ENCODE measurements at regions not wholly inside any gene's neighbourhood (a gene's known extent, or its start where the extent isn't known, plus 50 kb on each side); places are given as distances from the start of the nearest gene placed in this dataset.

DNA sequence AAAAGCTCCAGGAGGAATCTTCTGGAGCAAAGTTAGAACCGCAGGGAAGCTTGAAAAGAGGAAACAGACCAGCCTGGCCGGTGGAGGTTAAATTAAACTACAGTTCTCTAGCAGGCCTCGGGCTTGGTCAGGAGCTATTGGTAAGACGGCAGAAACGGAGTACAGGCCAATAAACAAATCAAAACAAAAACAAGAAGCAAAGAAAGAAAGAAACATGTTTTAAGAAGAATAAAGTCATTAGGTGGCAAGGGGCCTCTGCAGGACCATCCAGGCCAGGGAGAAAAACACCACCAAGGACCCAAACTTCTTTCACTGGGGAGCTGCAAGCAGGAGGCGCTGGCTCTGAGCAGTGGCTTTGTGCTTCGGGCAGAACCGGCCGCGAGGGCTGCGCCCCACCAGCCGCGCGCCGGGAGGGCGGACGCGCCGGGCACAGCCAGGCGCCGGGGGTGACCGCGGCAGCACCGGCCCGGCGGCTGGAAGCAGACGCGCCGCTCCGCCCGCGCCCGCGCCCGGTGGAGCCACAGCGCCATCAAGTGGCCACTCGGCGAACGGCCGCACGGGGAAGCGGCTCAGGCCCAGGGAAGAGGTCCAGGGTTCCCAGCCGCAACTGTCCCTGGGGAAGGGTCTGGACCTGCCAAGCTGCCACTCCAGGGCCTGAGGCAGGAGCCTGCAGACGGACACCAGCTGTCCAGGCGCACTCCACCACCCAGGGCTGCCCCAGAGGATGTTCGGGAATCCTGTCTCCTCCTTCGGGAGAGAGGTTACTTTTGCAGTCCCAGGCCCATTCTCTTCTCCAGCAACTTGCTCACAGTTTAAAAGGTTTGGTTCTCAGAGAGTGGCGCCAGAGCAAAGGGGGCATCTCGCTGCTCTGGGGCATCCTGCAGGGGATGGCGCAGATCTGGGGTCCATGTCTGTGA is 419.4 kb downstream of the SOX9 start:
- no peak for DNase-seq (ENCODE audit: low read depth, low spot score)

DNA sequence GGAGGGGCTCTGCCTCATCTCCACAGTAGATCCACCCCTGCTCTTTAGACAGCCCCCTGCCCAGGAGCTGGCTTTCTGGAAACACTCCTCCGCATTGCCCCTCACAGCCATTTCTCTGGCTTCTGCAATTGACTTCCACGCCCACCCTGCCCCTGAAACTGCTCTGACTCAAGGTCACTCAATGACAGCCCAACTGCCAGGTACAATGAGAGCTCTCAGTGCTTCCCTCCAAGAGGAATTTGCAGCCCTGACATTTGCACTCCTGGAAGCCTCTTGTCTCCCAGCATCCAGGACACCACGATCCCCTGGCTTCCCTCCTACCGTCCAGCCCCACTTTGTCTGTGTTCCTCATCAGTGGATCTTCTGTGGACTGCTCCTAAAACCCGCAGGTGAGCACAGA is 421.5 kb downstream of the SOX9 start:
- no peak for DNase-seq (ENCODE audit: low read depth, low spot score)

DNA sequence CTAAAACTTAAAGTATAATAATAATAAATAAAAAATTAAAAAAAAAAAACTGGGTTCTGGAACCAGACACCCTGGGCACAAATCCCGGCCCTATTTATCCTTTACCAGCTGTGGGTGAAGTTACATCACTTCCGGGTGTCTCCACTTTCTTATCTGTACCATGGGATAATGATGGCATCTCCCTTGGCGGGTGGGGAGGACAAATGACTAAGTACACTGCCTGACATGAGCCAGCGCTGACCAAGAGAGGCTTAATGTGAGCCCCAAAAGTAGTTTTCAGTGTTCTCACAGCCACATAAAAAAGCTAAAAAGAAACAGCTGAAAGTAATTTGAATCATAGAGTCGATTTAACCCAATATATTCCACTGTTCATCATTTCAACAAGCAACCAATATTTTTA is 424.9 kb downstream of the SOX9 start:
- DNase-seq (ENCODE audit: low read depth, low spot score): no peak

- DNase-seq (ENCODE audit: low read depth, low spot score): no peak
Observed at GRCh38 chr17:72553051-72553755, 432.4 kb downstream of the SOX9 start.

DNA sequence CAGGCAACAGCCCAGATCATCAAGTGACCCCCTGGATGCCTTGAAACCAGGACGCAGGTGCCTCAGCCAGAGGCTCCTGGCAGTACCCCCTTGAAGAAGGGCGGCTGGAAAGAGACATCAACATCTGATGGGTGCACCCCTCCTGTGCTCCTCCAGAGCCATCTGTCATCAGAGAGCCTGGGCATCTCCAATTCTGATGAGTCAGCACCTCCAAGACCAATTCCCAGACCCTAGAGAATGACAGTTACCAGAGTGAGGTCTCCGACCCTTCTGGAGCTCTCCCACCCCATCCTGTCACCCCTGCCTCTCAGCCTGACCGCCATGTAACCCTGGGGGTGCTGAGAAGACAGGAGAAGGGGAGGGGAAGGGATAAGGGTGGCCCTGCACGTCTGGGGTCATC is 433.7 kb downstream of the SOX9 start:
- no peak for DNase-seq (ENCODE audit: low read depth, low spot score)

GRCh38 chr17:72555052-72555451 is 434.2 kb downstream of the SOX9 start:
- no peak for DNase-seq (ENCODE audit: low read depth, low spot score)

- DNase-seq (ENCODE audit: low read depth, low spot score): no peak
Observed at GRCh38 chr17:72556944-72557826, 436.4 kb downstream of the SOX9 start.

DNA sequence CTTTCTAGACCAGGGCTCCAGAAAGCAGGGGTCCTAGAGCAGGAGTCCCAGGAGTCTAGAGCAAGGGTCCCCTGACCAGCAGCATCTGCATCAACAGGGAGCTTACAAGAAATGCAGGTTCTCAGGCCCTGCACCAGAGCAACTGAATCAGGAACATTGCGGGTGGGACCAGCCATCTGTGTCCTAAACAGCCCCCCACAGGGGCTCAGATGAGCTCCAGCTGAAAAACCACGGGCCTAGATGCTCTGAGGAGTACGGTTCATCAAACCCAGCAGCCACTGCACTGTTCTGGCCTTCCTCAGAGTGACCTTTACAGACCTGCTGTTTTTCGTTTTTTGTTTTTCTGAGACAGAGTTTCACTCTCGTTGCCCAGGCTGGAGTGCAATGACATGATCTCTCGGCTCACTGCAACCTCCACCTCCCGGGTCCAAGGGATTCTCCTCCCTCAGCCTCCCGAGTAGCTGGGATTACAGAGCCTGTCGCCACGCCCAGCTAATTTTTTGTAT is 438.2 kb downstream of the SOX9 start:
- no peak for DNase-seq (ENCODE audit: low read depth, low spot score)

DNA sequence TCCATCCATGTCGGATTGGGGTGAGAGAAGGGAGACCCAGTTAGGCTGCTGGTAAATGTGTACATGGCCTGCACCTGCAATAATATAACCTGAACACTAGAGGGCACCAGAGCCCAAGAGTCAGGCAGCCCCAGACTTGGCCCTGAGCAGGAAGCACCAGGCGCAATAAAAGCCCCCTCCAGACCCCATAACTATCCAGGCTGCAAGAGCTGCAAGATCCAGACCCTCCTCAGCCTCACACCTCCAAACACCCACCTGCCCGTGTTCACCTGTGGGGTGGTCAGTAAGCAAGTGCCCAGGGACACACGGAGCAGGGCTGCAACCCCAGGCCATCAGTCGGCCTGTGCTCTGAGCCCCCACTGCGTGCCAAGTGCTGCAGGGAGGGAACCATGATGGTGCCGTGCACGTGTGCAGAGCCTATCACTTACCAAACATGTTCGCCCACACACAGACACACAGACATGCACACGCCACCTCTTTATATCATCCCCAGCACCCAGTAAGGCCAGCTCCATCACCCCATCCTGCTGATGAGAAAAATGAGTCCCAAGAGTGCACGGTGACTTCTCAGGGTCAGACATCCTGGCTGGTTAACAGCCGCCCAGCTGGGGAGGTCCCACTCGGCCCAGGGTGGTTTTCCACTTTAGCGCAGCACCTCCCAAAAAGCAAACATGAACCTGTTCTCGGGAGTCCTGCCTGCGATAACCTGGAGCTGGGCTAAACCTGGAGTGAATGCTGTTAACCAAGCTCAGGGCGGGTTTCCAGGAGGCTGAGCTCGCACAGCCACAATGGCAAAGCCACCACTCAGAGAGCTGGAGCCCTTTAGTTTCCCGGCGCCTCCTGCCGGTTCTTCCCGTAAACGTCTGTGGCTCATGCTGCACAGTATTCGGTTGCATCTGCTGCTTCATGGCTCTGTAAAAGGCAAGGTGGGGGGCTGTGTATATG is 439.8 kb downstream of the SOX9 start:
- DNase-seq (ENCODE audit: low read depth, low spot score): no peak

DNA sequence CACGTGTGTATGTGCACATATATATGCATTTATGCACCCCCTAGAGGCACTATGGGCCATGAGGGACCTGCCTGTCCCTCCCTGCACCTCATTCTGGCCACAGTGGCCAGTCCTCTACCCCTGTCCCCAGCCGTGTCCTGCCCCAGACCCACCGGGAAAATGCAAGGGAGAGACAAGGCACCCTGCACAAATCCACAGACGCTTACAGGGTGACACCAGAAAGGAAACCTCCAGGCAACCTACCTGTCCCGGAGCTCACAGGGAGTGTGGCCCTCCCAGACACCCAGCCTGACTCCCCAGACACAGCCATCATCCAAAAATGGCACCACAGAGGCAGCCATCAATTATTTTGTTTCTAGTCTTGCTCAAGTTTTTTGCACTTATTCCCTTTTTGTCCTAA is 440.4 kb downstream of the SOX9 start:
- no peak for DNase-seq (ENCODE audit: low read depth, low spot score)

DNA sequence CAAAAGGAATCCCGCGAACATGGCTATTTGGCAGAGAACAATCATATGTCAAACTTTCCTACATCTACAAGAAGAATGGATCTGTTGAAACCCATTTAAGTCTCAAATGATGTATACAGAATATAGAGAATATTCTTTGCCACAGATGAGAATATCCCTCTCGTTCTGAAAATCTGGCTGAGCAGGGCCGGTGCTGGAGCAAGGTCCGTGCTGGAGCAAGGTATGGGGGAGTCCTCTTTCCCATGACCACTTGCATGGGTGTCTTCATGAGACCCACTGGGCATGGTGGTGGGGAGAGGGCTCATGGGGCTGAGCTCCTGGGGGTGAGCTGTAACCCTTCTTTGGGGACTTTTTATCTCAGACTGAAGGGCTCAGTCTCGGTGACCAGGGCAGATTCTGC is 440.9 kb downstream of the SOX9 start:
- no peak for DNase-seq (ENCODE audit: low read depth, low spot score)

DNA sequence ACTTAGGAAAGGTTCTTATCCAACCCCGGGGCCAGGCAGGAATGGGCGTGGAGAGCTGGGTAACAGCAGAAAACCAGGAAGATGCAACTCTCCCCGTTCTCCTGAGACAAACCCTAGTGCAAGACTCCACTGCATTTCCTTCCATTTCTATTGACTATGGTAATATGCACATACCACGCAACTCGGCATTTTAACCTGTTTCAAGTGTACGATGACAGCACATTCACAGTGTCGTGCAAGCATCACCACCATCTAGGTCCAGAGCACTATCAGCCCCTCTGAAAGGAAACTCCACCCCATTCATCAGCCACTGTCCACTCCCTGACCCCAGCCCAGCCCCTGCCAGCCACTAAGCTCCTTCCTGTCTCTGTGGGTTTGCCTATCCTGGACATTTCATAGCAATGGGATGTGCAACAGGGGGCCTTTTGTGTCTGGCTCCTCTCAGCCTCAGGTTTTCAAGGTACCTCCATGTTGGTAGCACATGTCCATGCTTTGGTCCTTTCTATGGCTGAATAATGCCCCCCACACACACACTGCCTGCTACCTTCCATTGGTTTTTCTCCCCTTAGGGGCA is 441.9 kb downstream of the SOX9 start:
- no peak for DNase-seq (ENCODE audit: low read depth, low spot score)

DNA sequence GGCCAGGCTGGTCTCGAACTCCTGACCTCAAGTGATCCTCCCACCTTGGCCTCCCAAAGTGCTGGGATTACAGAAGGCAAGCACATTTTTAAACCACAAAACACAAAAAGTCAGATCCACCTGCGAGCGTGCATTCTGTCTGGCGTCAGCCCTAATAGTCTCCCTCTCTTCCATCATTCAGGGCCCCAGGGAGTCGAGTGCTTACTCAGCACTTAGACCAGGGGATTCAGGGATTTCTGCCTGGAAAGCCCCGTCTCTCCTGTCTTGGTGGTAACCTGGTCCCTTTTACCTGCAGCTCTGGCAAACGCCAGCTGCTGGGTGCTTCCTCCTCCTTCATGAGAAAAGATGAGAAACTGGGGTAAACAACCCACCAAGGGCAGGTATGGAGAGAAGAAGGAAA is 443.1 kb downstream of the SOX9 start:
- DNase-seq (ENCODE audit: low read depth, low spot score): no peak

- DNase-seq (ENCODE audit: low read depth, low spot score): no peak
Observed at GRCh38 chr17:72565006-72565405, 444.2 kb downstream of the SOX9 start.

GRCh38 chr17:72565758-72566157 is 444.9 kb downstream of the SOX9 start:
- no peak for DNase-seq (ENCODE audit: low read depth, low spot score)

DNA sequence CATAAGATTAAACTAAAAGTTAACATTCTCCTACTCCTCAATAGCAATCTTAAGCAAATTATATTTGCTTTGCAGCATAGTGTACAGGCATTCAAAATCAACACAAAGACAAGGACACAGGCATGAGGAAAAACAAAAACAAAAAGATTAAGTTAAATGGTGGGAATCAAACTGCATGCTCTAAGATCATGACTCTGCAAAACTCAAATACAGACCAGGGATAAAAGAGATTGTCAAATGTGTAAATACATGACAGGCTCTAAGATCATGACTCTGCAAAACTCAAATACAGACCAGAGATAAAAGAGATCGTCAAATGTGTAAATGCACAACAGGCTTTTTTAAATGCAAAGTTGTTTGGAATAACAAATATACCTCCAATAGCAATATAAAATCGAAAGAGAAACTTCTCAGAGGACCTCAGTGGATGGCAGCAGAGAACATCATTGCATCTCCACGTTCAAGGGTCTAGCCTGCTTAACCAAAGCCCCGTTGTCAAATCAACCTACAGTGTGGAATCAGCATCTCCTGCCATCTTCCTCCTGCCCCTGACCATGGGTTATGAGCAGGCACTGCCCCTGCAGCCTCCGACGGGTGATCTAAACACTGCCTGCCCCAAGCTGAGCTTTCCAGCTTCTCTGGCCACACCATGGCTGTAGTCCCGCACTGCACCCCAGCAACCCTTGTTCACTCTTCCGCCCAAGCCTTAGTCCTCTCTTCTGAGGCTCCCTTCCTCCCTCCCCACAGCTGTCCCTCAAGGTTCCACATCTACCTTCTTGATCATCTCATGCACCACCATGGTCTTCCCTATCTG is 446.1 kb downstream of the SOX9 start:
- no peak for DNase-seq (ENCODE audit: low read depth, low spot score)

DNA sequence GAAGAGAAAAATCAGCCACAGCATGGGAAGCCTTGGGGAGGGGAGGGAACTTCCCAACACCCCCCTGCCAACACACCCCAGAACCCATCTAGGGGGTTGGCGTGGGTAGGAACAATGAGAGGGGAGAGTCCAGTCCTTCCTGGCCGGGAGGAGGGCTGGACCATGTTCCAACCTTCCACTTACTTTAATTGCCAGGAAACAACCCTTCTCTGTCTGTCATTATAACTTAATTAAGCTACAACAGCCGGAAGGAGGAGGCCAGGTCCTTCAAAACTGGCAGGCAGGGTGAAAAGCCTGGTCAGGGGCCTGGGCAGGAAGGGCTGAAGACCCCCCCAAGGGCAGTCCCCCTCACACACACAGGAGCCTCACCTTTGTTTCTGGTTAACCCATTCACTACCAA is 447.0 kb downstream of the SOX9 start:
- no peak for DNase-seq (ENCODE audit: low read depth, low spot score)

GRCh38 chr17:72569148-72569946 is 448.5 kb downstream of the SOX9 start:
- DNase-seq (ENCODE audit: low read depth, low spot score): no peak

Data from pulmonary artery endothelial cell (primary cell).